GM12865 (cell line): ENCODE measurements at regions not wholly inside any gene's neighbourhood (a gene's known extent, or its start where the extent isn't known, plus 50 kb on each side); places are given as distances from the start of the nearest gene placed in this dataset.

Experiments
- DNase-seq: peaks from one replicate; pipeline ENCODE4 v3.0.0; 2010; ENCODE audit warnings: low read depth
- H3K4me3 ChIP-seq: 2 replicates; pipeline ENCODE4 v1.5.1; 2011; ENCODE audit warnings: mild to moderate bottlenecking, low read depth, low read length, control low read depth
- CTCF ChIP-seq: IDR thresholded peaks from 2 replicates; pipeline ENCODE4 v1.5.1; 2011; ENCODE audit warnings: low read length, control low read depth, low read depth, inconsistent platforms; ENCODE audit not compliant: insufficient read depth; ENCODE audit errors: missing control alignments

GRCh38 chr6:170208182-170208601, 82.7 kb downstream of the DLL1 start:
- no peak for DNase-seq
- TF ChIP-seq CTCF, result no peak
- H3K4me3 ChIP-seq, result no peak overlapping the region

- H3K4me3 ChIP-seq, result no peak overlapping the region
- DNase-seq, result no peak
- TF ChIP-seq CTCF, result no peak
These were observed 83.2 kb downstream of the DLL1 start for GRCh38 chr6:170207586-170208181.

GRCh38 chr6:170206851-170207431, 83.9 kb downstream of the DLL1 start:
- DNase-seq, result no peak

GRCh38 chr6:170206317-170206621, 84.6 kb downstream of the DLL1 start:
- H3K4me3 ChIP-seq, result no peak overlapping the region
- TF ChIP-seq CTCF, result no peak
- DNase-seq, result no peak

More at GRCh38 chr6:170206851-170207431, 83.9 kb downstream of the DLL1 start:
- no peak overlapping the region for H3K4me3 ChIP-seq
- no peak for TF ChIP-seq CTCF

- no peak overlapping the region for H3K4me3 ChIP-seq
- DNase-seq, result no peak
- TF ChIP-seq CTCF, result no peak
These were observed 85.2 kb downstream of the DLL1 start for GRCh38 chr6:170205534-170206316.

- no peak for DNase-seq
- TF ChIP-seq CTCF, result no peak
- no peak overlapping the region for H3K4me3 ChIP-seq
These were observed 85.8 kb downstream of the DLL1 start for GRCh38 chr6:170205126-170205525.

GRCh38 chr6:170203212-170203611, 87.7 kb downstream of the DLL1 start:
- no peak overlapping the region for H3K4me3 ChIP-seq
- no peak for TF ChIP-seq CTCF
- DNase-seq, result no peak
